ENCODE measurements at regions not wholly inside any gene's neighbourhood (a gene's known extent, or its start where the extent isn't known, plus 50 kb on each side); places are given as distances from the start of the nearest gene placed in this dataset.

- H3K27me3 ChIP-seq: no peaks in the 10 kb centered on the region
- WGBS, 3 donors: 91 to 93% (median 93%) methylated on average over 7 of the region's 7 CpGs
- no peak for DNase-seq
- H3K36me3 ChIP-seq: no peaks in the 10 kb centered on the region
- no peaks in the 10 kb centered on the region for H3K4me1 ChIP-seq (ENCODE audit: insufficient read depth)
- intact Hi-C loops (cut with DNase I): no loop called here
- H3K9me3 ChIP-seq: no peaks in the 10 kb centered on the region
- no peak overlapping the region for H3K27ac ChIP-seq
- H3K4me3 ChIP-seq: no peak overlapping the region
- TF ChIP-seq POLR2A (IDR thresholded peaks at IDR 0.05): no peak
- TF ChIP-seq CTCF (IDR thresholded peaks at IDR 0.05): no peak
- no peak for TF ChIP-seq EP300 (IDR thresholded peaks at IDR 0.05)
Measured at GRCh38 chr1:208821939-208822338, 577.8 kb upstream of the PLXNA2 start.

- Histone ChIP-seq H3K27ac (no peak overlapping the region), H3K9me3 (no peaks in the 10 kb centered on the region), H3K36me3 (no peaks in the 10 kb centered on the region), H3K4me1 (ENCODE audit: insufficient read depth) (no peaks in the 10 kb centered on the region), H3K27me3 (no peaks in the 10 kb centered on the region), H3K4me3 (no peak overlapping the region)
- TF ChIP-seq POLR2A (IDR thresholded peaks at IDR 0.05) (no peak), CTCF (IDR thresholded peaks at IDR 0.05) (no peak), EP300 (IDR thresholded peaks at IDR 0.05) (no peak)
- DNase-seq: no peak
- intact Hi-C loops (cut with DNase I): no loop called here
- 61 to 70% (median 65%) methylated on average over 2 of the region's 2 CpGs for WGBS, 3 donors
Measured at GRCh38 chr1:208825300-208825699, 581.1 kb upstream of the PLXNA2 start.

- Histone ChIP-seq H3K27me3 (no peaks in the 10 kb centered on the region), H3K4me1 (ENCODE audit: insufficient read depth) (no peaks in the 10 kb centered on the region), H3K27ac (no peak overlapping the region), H3K9me3 (no peaks in the 10 kb centered on the region), H3K4me3 (no peak overlapping the region), H3K36me3 (no peaks in the 10 kb centered on the region)
- intact Hi-C loops (cut with DNase I): no loop called here
- no peak for TF ChIP-seq CTCF (IDR thresholded peaks at IDR 0.05)
- TF ChIP-seq EP300 (IDR thresholded peaks at IDR 0.05): no peak
- TF ChIP-seq POLR2A (IDR thresholded peaks at IDR 0.05): no peak
- no peak for DNase-seq
- WGBS, 3 donors: 13 to 38% (median 19%) methylated on average over 5 of the region's 5 CpGs
Measured at GRCh38 chr1:208829595-208829994, 585.4 kb upstream of the PLXNA2 start.

- WGBS, 3 donors: 12 to 15% (median 12%) methylated on average over 11 of the region's 11 CpGs
Measured at GRCh38 chr1:208834381-208835096, 590.4 kb upstream of the PLXNA2 start.

More at GRCh38 chr1:208834381-208835096, 590.4 kb upstream of the PLXNA2 start:
- no peaks in the 10 kb centered on the region for H3K36me3 ChIP-seq
- TF ChIP-seq CTCF (IDR thresholded peaks at IDR 0.05) (no peak), EP300 (IDR thresholded peaks at IDR 0.05) (no peak), POLR2A (IDR thresholded peaks at IDR 0.05) (no peak)
- no peak overlapping the region for H3K4me3 ChIP-seq
- peaks cover 6% of the 10 kb centered on the region for H3K4me1 ChIP-seq (ENCODE audit: insufficient read depth)
- intact Hi-C loops (cut with DNase I): no loop called here
- DNase-seq: no peak
- no peaks in the 10 kb centered on the region for H3K27me3 ChIP-seq
- no peak overlapping the region for H3K27ac ChIP-seq
- H3K9me3 ChIP-seq: no peaks in the 10 kb centered on the region
